Activated CD4-positive, alpha-beta memory T cell treated with anti-CD3 and anti-CD28 coated beads for 36 hours (primary cell): ENCODE measurements at regions not wholly inside any gene's neighbourhood (a gene's known extent, or its start where the extent isn't known, plus 50 kb on each side); places are given as distances from the start of the nearest gene placed in this dataset.

Source experiments
- CTCF ChIA-PET: fragments of 350-600 bp; sonication (Branson Sonifier 250); formaldehyde crosslinking; loops from one replicate; lab custom pipeline; 2021; ENCODE audit warnings: antibody characterized with exemption, inconsistent platforms; lab: Charles Lee
- POLR2A ChIA-PET: fragments of 350-600 bp; sonication (Branson Sonifier 250); formaldehyde crosslinking; loops from one replicate; lab custom pipeline; 2021; ENCODE audit warnings: antibody characterized with exemption; lab: Charles Lee
- DNase-seq: peaks from one replicate; pipeline ENCODE4 v3.0.0-alpha.2; 2020
- H3K27ac Mint-ChIP-seq: one replicate; pipeline ENCODE4 v1.8.0; 2021; ENCODE audit warnings: mixed read lengths
- H3K27me3 Mint-ChIP-seq: one replicate; pipeline ENCODE4 v1.8.0; 2021; ENCODE audit warnings: mixed read lengths
- H3K36me3 Mint-ChIP-seq: one replicate; pipeline ENCODE4 v1.8.0; 2021; ENCODE audit warnings: mixed read lengths
- H3K4me1 Mint-ChIP-seq: one replicate; pipeline ENCODE4 v1.8.0; 2021; ENCODE audit warnings: low read depth, mixed read lengths
- H3K4me3 Mint-ChIP-seq: one replicate; pipeline ENCODE4 v1.8.0; 2021; ENCODE audit warnings: mild to moderate bottlenecking, mixed read lengths
- H3K9me3 Mint-ChIP-seq: one replicate; pipeline ENCODE4 v1.8.0; 2021; ENCODE audit warnings: mixed read lengths
- intact Hi-C: fragments of 100-400 bp; cut with micrococcal nuclease; formaldehyde crosslinking; loops from one replicate; pipeline ENCODE4 v1.15.1; 2023

DNA sequence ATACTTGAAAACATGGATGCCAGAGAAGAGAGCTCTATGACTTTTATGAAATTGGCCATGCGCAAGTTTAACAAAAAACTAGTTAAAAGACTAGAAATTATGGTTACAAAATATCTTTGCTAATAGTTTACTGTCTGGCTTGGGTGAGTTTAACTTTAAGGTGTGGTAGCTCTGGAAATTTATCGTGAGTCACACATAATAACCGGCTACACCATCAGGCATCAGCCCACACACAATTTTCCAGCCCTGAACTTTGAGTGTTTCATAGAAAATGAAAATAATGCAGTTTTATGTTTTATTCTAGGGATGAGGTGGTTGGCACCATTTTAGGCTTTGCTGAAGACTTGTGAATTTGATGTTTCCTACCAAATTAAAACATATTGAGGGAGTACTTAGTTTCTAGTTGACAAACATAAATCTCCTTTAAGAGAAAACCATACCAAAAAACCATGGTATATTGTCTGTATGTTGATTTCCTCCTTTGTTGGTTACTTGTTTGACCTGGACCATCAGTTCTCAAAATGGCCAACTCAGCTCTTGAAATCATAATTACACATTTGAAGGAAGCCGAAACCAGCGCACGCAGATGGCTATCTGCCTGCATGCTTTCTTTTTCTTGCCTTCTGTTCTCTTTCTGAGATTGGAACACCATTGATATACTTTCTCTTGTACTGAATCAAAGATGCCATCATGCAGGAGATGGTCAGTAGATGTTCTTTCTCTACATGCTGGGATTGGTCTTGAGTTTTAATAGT, 125.1 kb downstream of the AKAP11 start:
- peak overlapping the region; percentile 100 for H3K27ac Mint-ChIP-seq
- H3K27me3 Mint-ChIP-seq = no peaks in the 10 kb centered on the region
- intact Hi-C loops = loop anchor here (2.0 to 10.0 kb wide), 6 partner anchors 178 to 932 kb away; partner anchors contain the start of genes DGKH, EPSTI1 and TNFSF11
- peaks cover 86% of the 10 kb centered on the region for H3K4me1 Mint-ChIP-seq
- no peaks in the 10 kb centered on the region for H3K9me3 Mint-ChIP-seq
- POLR2A ChIA-PET = interaction anchor here (0.6 to 7.6 kb wide), 13 partner anchors 7 to 177 kb away, joined by 3 to 140 read pairs (median 21); partner anchors contain the start of genes AKAP11 and TNFSF11
- CTCF ChIA-PET = interaction anchor here (0.6 to 1.0 kb wide), 3 partner anchors 9 to 198 kb away, joined by 3 to 4 read pairs (median 3); no protein-coding TSS in a partner anchor
- H3K36me3 Mint-ChIP-seq = peaks cover 64% of the 10 kb centered on the region
- peak; percentile 62 for DNase-seq
- H3K4me3 Mint-ChIP-seq = peak overlapping the region; percentile 96

DNA sequence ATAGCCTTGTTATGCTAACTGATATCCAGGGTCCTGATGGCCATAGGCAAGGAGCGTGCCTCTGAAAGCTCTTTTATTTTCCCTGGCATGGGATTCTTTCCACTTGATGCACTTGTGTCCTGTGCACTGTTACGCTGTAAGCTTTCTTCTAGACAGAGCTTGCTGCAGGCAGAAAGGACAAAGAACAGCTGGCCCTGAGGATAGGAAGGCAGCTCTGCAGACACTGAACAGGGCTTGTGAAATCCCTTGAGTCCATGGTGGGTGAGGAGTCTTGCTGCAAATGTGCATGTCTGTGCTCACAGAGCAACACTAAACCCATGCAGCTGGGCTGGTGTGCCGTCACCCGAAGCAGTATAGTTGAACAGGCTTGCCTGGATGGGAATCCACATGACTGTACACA, 126.6 kb downstream of the AKAP11 start:
- DNase-seq = no peak
- H3K36me3 Mint-ChIP-seq = peaks cover 72% of the 10 kb centered on the region
- H3K27ac Mint-ChIP-seq = peak overlapping the region; percentile 69
- H3K9me3 Mint-ChIP-seq = no peaks in the 10 kb centered on the region
- intact Hi-C loops = loop anchor here (5.0 to 10.0 kb wide), 5 partner anchors 354 to 934 kb away; partner anchors contain the start of genes DGKH and EPSTI1
- peak overlapping the region; percentile 47 for H3K4me3 Mint-ChIP-seq
- POLR2A ChIA-PET = interaction anchor here (1.8 to 7.6 kb wide), 3 partner anchors 21 to 125 kb away, joined by 5 to 140 read pairs (median 88); partner anchors contain the start of gene AKAP11
- peaks cover 85% of the 10 kb centered on the region for H3K4me1 Mint-ChIP-seq
- CTCF ChIA-PET = interaction anchor here (1.1 kb wide), 2 partner anchors 64 to 80 kb away, joined by 4 read pairs; no protein-coding TSS in a partner anchor
- H3K27me3 Mint-ChIP-seq = no peaks in the 10 kb centered on the region

DNA sequence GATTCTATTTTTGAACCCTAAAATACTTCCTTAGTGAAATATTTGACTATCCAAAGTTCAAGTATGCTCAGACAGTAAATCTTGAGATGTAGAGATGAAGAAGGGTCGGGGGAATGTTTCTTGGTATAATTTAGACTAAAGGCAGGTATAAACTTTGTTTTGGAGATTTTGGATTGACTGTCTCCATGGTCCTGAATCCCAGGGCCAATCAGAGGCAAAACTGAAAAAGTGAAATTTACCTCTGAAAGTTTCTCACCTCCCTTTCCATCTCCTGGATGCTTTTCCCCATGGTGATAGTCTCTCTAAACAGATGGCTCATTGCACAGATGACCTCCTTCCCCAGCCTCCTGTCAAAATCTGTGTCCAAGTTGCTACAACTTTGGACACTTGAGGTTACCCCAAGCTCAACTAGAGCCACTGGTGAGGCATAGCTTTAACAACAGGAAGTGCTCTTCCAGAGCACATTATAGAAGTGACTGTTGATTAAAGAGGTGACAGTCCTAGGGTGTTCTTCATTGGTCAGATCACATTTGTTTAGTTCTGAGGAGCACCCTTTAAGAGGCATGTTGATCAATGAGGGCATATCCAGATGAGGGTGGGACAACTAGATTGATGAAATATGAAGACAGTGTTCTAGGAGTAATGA, 128.4 kb downstream of the AKAP11 start:
- Mint-ChIP-seq H3K4me1 (peaks cover 81% of the 10 kb centered on the region), H3K27ac (peak overlapping the region; percentile 77), H3K4me3 (peak overlapping the region; percentile 31), H3K9me3 (no peaks in the 10 kb centered on the region), H3K36me3 (peaks cover 58% of the 10 kb centered on the region), H3K27me3 (no peaks in the 10 kb centered on the region)
- no peak for DNase-seq
- CTCF ChIA-PET = no interaction called here
- intact Hi-C loops = no loop called here
- POLR2A ChIA-PET = interaction anchor here (1.4 to 2.3 kb wide), 4 partner anchors 7 to 95 kb away, joined by 3 to 9 read pairs (median 4); no protein-coding TSS in a partner anchor

DNA sequence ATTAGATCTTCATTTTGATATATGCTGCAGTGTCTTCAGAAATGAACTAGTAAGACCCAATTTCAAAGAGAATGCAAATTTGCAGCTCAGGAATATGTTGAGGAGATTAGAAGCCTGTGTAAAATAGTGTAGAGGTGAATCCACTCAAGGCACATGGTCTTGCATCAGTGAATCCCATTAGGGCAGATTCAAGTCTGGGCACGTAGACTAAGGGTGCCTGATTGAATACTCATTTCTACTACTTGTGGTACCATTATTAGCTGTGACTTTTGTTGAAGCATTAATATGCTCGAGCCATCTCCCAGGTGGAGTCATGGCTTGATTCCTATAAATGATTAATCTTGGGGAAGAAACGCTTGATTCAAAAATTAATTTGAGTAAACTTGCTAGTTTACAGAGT, 129.4 kb downstream of the AKAP11 start:
- H3K4me1 Mint-ChIP-seq = peaks cover 86% of the 10 kb centered on the region
- POLR2A ChIA-PET = interaction anchor here (1.4 to 2.3 kb wide), 5 partner anchors 8 to 94 kb away, joined by 3 to 9 read pairs (median 4); no protein-coding TSS in a partner anchor
- intact Hi-C loops = no loop called here
- DNase-seq = no peak
- H3K4me3 Mint-ChIP-seq = no peak overlapping the region
- H3K27ac Mint-ChIP-seq = peak overlapping the region; percentile 82
- peaks cover 50% of the 10 kb centered on the region for H3K36me3 Mint-ChIP-seq
- H3K9me3 Mint-ChIP-seq = no peaks in the 10 kb centered on the region
- no peaks in the 10 kb centered on the region for H3K27me3 Mint-ChIP-seq
- CTCF ChIA-PET = no interaction called here

DNA sequence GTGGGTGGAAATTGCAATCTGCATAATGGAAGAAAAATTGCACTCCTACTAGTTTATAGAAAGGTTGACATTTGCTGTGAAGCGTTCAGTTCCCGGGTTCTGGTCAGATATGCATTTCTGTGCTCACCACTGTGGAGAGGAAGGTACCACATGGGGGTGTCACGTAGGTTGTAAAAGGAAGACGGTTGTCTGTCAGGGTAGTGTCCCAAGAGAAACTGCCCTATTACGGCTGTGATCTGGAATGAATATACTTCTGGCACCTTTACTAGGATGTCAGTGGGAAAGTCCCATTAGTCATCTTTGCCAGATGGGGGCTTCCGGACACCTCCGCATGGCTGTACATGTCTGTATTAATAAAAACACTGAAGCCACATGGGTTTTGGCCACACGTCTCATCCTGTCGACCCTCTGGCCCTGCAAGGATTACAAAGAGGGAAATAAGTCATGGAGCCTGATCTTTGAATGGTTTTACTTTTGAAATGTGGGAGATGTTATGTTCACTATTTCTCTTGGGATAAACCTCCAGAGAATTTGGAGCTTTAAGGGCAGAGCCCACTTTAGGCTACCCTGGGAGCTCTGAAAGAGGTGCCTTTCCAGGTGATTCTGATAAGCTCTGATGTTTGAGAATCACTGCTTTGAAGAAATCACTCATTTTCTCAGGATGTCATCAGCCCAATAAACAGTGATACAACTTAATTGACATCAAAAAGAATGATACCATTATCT, 133.9 kb downstream of the AKAP11 start:
- Mint-ChIP-seq H3K27ac (peak overlapping the region; percentile 93), H3K27me3 (no peaks in the 10 kb centered on the region), H3K4me1 (peaks cover 75% of the 10 kb centered on the region), H3K9me3 (no peaks in the 10 kb centered on the region), H3K36me3 (peaks cover 33% of the 10 kb centered on the region), H3K4me3 (peak overlapping the region; percentile 59)
- intact Hi-C loops = loop anchor here (1.0 to 5.0 kb wide), 10 partner anchors 13 to 444 kb away; partner anchors contain the start of genes TNFSF11 and VWA8
- ChIA-PET CTCF (interaction anchor here (0.8 to 1.5 kb wide), 6 partner anchors 9 to 92 kb away, joined by 3 to 13 read pairs (median 4); no protein-coding TSS in a partner anchor), POLR2A (interaction anchor here (0.7 to 3.4 kb wide), 12 partner anchors 11 to 154 kb away, joined by 3 to 82 read pairs (median 6); partner anchors contain the start of gene AKAP11)
- peak; percentile 89 for DNase-seq

DNA sequence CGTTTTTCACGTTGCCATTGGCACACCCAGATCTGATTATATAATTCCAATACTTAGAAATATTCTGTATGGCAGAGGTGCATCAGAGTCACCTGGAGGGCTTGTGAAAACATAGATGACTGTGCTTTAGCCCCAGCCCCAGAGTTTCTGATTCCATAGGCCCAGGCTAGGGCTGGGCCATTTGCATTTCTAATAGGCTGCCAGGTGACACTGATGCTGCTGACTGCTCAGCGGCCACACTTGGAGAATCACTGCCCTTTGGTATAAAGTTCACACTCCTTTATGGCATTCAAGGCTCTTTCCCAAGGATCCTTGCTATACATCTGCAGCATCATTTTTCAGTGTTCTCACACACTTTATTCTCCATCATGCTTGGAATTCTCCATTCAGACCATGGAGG, 137.1 kb downstream of the AKAP11 start:
- Mint-ChIP-seq H3K27ac (no peak overlapping the region), H3K4me1 (peaks cover 70% of the 10 kb centered on the region), H3K9me3 (no peaks in the 10 kb centered on the region), H3K36me3 (peaks cover 39% of the 10 kb centered on the region), H3K4me3 (no peak overlapping the region), H3K27me3 (no peaks in the 10 kb centered on the region)
- CTCF ChIA-PET = no interaction called here
- intact Hi-C loops = loop anchor here (5.0 kb wide), 1 partner anchor 447 kb away; the partner anchor contains the start of gene VWA8
- DNase-seq = no peak
- POLR2A ChIA-PET = interaction anchor here (3.4 kb wide), 1 partner anchor 14 kb away, joined by 82 read pairs; no protein-coding TSS in a partner anchor

DNA sequence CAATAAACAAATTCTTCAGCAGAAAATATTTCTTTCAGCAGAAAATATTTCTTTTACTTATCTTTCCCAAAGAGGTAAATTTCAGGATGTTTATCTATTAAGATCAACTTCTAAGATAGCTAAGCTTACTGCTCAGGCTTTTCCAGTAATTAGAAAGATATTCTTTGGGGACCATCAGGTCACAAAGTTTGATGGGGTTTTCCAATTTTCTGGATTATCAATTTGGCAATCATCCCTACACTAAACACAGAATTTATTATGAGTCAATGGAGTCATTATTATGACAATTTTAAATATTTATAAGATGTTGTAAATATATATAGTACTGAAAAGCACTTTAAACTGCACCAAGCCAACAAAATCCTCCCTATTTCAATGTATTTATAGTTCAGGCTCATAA, 137.6 kb downstream of the AKAP11 start:
- ChIA-PET POLR2A (no interaction called here), CTCF (no interaction called here)
- Mint-ChIP-seq H3K4me1 (peaks cover 66% of the 10 kb centered on the region), H3K36me3 (peaks cover 44% of the 10 kb centered on the region), H3K27ac (no peak overlapping the region), H3K9me3 (no peaks in the 10 kb centered on the region), H3K4me3 (no peak overlapping the region), H3K27me3 (no peaks in the 10 kb centered on the region)
- intact Hi-C loops = loop anchor here (5.0 kb wide), 1 partner anchor 447 kb away; the partner anchor contains the start of gene VWA8
- no peak for DNase-seq

DNA sequence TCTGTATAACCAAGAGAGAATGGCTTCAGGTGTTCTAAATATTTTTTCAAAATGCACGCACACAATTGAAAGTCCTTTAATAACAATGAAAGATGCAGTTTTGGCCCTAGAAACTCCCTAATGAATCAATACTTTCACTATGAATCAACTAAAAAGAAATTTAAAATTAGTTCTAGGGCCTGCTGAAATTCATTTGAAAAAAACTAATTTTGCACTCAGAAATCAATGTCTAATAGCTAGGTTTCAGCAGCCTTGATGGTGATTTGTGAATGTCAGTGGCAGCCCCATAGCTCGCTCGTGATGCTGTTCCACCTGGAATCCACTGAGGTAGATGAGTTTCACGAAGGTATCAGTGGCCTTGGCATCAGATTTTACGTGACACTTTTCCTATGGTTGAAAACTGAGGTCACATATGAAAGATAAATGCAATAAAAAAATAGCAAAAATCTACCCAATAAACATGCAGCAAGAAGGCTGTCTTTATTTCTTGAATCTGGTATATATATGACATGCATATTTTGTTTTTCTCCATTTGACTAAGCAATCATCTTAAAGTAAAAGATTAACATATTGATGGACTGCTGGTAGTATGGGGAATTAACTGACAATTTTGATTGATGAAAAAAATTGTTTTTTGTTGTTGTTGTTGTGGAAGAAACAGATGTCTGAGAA, 141.0 kb downstream of the AKAP11 start:
- no peak for DNase-seq
- CTCF ChIA-PET = interaction anchor here (2.5 kb wide), 1 partner anchor 79 kb away, joined by 11 read pairs; no protein-coding TSS in a partner anchor
- Mint-ChIP-seq H3K4me1 (peaks cover 42% of the 10 kb centered on the region), H3K9me3 (no peaks in the 10 kb centered on the region), H3K27ac (no peak overlapping the region), H3K4me3 (no peak overlapping the region), H3K27me3 (no peaks in the 10 kb centered on the region), H3K36me3 (peaks cover 48% of the 10 kb centered on the region)
- intact Hi-C loops = no loop called here
- POLR2A ChIA-PET = interaction anchor here (0.7 to 1.2 kb wide), 2 partner anchors 17 to 20 kb away, joined by 3 read pairs; no protein-coding TSS in a partner anchor

DNA sequence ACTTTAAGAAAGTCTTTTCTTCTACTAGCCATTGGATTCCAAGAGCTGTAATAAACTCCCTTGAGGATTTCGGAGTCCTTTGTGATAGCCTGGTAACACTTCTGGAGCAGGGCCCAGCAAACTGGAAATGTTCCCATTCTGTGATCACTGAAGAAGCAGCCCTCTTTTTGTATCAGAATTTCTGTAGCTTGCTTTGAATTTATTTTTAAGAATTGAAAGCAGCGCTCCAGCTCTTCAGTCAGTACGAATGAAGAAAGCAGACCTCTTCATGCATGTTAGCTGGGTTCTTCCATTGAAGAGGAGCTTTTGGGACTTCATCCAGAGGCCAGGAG, 141.5 kb downstream of the AKAP11 start:
- DNase-seq = no peak
- ChIA-PET CTCF (interaction anchor here (2.5 kb wide), 1 partner anchor 79 kb away, joined by 11 read pairs; no protein-coding TSS in a partner anchor), POLR2A (interaction anchor here (0.7 to 1.2 kb wide), 2 partner anchors 18 to 20 kb away, joined by 3 read pairs; no protein-coding TSS in a partner anchor)
- peaks cover 45% of the 10 kb centered on the region for H3K36me3 Mint-ChIP-seq
- H3K27me3 Mint-ChIP-seq = no peaks in the 10 kb centered on the region
- no peaks in the 10 kb centered on the region for H3K9me3 Mint-ChIP-seq
- H3K4me1 Mint-ChIP-seq = peaks cover 41% of the 10 kb centered on the region
- no peak overlapping the region for H3K27ac Mint-ChIP-seq
- intact Hi-C loops = no loop called here
- no peak overlapping the region for H3K4me3 Mint-ChIP-seq

DNA sequence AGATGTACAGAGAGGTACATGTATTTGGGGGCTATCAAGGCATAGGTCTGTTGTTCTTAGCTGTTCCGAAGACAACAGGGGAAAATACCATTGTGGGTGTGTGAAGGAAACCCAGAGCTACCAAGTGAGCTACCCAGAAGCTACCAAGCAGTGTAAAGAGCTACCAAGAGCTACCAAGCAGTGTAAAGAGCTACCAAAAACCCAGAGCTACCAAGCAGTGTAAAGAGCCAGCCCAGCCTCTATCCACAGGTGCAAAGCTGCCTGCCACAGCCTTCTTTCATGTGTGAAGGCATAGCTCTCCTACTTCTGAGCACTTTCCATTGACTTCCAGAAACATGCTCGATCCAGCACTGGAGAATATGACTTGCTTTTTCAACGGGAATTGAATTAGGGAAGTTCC, 145.7 kb downstream of the AKAP11 start:
- POLR2A ChIA-PET = no interaction called here
- Mint-ChIP-seq H3K4me3 (no peak overlapping the region), H3K4me1 (peaks cover 47% of the 10 kb centered on the region), H3K36me3 (peaks cover 44% of the 10 kb centered on the region), H3K9me3 (no peaks in the 10 kb centered on the region), H3K27me3 (no peaks in the 10 kb centered on the region), H3K27ac (no peak overlapping the region)
- CTCF ChIA-PET = no interaction called here
- DNase-seq = no peak
- intact Hi-C loops = no loop called here

DNA sequence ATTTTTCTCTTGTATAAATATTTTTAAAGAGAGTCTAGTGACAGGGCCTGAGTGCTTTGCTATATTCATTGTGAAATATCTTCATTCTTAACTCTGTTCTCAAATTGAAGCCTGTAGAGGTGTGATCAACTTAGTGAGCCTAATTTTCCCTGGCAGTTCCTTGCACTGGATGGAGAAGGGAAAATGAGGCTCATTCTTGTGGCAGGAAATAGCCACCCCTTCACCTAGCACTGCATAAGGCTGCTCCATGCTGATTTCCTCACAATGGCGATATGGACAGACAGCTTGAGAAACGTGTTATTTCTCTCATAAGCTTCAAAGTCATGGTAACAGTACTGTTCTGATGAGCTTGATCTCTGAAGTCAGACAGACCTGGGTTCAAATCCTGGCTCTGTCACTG, 146.2 kb downstream of the AKAP11 start:
- peaks cover 42% of the 10 kb centered on the region for H3K4me1 Mint-ChIP-seq
- H3K27me3 Mint-ChIP-seq = no peaks in the 10 kb centered on the region
- peaks cover 45% of the 10 kb centered on the region for H3K36me3 Mint-ChIP-seq
- H3K27ac Mint-ChIP-seq = no peak overlapping the region
- intact Hi-C loops = no loop called here
- ChIA-PET POLR2A (no interaction called here), CTCF (no interaction called here)
- no peaks in the 10 kb centered on the region for H3K9me3 Mint-ChIP-seq
- no peak overlapping the region for H3K4me3 Mint-ChIP-seq
- DNase-seq = no peak
